ENCODE measurements at regions not wholly inside any gene's neighbourhood (a gene's known extent, or its start where the extent isn't known, plus 50 kb on each side); places are given as distances from the start of the nearest gene placed in this dataset.
"Not testable (repeated sequence)": the region's sequence is repeated elsewhere in the genome, so short reads cannot be mapped to it uniquely, and the experiment has no call there.

GRCh38 chr5:174570662-174571061, 153.7 kb upstream of the MSX2 start:
- no peak for DNase-seq

- DNase-seq = no peak
Observed at GRCh38 chr5:174571662-174572397, 152.6 kb upstream of the MSX2 start.

GRCh38 chr5:174572591-174572990, 151.8 kb upstream of the MSX2 start:
- no peak for DNase-seq

- no peak for DNase-seq
Observed at GRCh38 chr5:174573221-174573994, 151.0 kb upstream of the MSX2 start.

- no peak for DNase-seq
Observed at GRCh38 chr5:174575043-174575442, 149.3 kb upstream of the MSX2 start.

- no peak for DNase-seq
Observed at GRCh38 chr5:174576042-174576441, 148.3 kb upstream of the MSX2 start.

- DNase-seq = no peak
Observed at GRCh38 chr5:174581479-174581878, 142.9 kb upstream of the MSX2 start.

GRCh38 chr5:174581894-174582293, 142.5 kb upstream of the MSX2 start:
- no peak for DNase-seq

GRCh38 chr5:174583071-174583470, 141.3 kb upstream of the MSX2 start:
- DNase-seq = no peak

- no peak for DNase-seq
Observed at GRCh38 chr5:174585472-174585871, 138.9 kb upstream of the MSX2 start.

- DNase-seq = not testable (repeated sequence)
Observed at GRCh38 chr5:174586163-174586562, 138.2 kb upstream of the MSX2 start.

GRCh38 chr5:174589011-174589410, 135.4 kb upstream of the MSX2 start:
- DNase-seq = no peak

- DNase-seq = no peak
Observed at GRCh38 chr5:174589599-174589998, 134.8 kb upstream of the MSX2 start.

GRCh38 chr5:174590820-174591219, 133.6 kb upstream of the MSX2 start:
- DNase-seq = no peak

- no peak for DNase-seq
Observed at GRCh38 chr5:174596429-174596828, 128.0 kb upstream of the MSX2 start.

- DNase-seq = no peak
Observed at GRCh38 chr5:174599992-174600391, 124.4 kb upstream of the MSX2 start.

- no peak for DNase-seq
Observed at GRCh38 chr5:174601946-174602345, 122.4 kb upstream of the MSX2 start.

GRCh38 chr5:174606153-174606552, 118.2 kb upstream of the MSX2 start:
- no peak for DNase-seq

GRCh38 chr5:174606646-174607045, 117.7 kb upstream of the MSX2 start:
- DNase-seq = no peak

- no peak for DNase-seq
Observed at GRCh38 chr5:174607205-174607604, 117.2 kb upstream of the MSX2 start.

GRCh38 chr5:174607916-174608315, 116.5 kb upstream of the MSX2 start:
- DNase-seq = no peak

GRCh38 chr5:174608631-174609097, 115.7 kb upstream of the MSX2 start:
- no peak for DNase-seq

- no peak for DNase-seq
Observed at GRCh38 chr5:174609116-174609515, 115.3 kb upstream of the MSX2 start.

GRCh38 chr5:174610968-174611367, 113.4 kb upstream of the MSX2 start:
- no peak for DNase-seq

Measured in activated naive CD4-positive, alpha-beta T cell (primary cell).